ENCODE measurements at regions not wholly inside any gene's neighbourhood (a gene's known extent, or its start where the extent isn't known, plus 50 kb on each side); places are given as distances from the start of the nearest gene placed in this dataset.

DNA sequence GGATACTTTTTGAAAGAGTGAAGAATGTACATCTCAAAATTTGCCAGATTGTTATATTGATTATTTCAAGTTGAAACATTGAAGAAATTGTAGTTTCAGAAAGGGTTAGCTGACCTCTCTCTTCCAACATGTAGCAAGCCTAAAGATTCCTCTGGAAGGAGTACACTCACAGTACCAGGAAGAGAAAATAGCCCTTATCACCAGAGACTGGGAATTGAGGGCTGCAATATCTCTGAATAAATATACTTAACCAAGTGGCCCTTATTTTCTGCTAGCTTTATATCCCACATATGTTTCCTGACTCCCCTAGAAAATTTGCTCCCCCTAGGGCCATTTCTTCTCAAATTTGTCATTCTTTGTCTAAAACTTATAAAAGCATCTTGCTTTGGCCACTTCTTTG lies 332.2 kb downstream of the GASK1B start:
- no peaks in the 10 kb centered on the region for H3K4me1 Mint-ChIP-seq

DNA sequence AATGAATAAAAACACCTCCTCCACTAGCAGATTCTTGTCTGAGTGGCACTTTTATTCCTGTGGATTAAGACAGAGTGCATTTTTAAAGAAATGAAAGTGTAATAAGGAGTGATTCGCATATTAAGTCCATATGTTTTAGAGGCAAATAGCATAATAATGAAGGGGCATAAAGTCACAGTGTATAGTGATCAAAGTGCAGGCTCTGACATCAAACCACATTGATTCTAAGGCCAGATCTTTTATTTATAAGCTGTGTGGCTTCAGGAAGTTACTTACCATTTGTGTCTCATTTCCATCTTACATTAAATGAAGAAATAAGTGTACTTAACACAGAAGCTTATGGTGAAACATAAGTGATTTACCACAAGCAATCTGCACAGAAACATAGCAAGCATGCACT lies 332.8 kb downstream of the GASK1B start:
- H3K27ac ChIP-seq (ENCODE audit: low read length): no peak overlapping the region
- no peaks in the 10 kb centered on the region for H3K4me1 ChIP-seq (ENCODE audit: control insufficient read depth, insufficient read depth, low read length)
- WGBS (ENCODE audit: insufficient coverage): 82% methylated on average over 1 of the region's 1 CpG
- intact Hi-C loops (cut with micrococcal nuclease): no loop called here
- H3K4me3 Mint-ChIP-seq: no peak overlapping the region
- H3K4me3 ChIP-seq (ENCODE audit: low read length): no peak overlapping the region
- TF ChIP-seq, protein P1, sequence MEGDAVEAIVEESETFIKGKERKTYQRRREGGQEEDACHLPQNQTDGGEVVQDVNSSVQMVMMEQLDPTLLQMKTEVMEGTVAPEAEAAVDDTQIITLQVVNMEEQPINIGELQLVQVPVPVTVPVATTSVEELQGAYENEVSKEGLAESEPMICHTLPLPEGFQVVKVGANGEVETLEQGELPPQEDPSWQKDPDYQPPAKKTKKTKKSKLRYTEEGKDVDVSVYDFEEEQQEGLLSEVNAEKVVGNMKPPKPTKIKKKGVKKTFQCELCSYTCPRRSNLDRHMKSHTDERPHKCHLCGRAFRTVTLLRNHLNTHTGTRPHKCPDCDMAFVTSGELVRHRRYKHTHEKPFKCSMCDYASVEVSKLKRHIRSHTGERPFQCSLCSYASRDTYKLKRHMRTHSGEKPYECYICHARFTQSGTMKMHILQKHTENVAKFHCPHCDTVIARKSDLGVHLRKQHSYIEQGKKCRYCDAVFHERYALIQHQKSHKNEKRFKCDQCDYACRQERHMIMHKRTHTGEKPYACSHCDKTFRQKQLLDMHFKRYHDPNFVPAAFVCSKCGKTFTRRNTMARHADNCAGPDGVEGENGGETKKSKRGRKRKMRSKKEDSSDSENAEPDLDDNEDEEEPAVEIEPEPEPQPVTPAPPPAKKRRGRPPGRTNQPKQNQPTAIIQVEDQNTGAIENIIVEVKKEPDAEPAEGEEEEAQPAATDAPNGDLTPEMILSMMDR (IDR thresholded peaks at IDR 0.05): no peak
- H3K27me3 ChIP-seq (ENCODE audit: control insufficient read depth, insufficient read depth, low read length): no peaks in the 10 kb centered on the region
- DNase-seq: no peak
- H3K27me3 Mint-ChIP-seq (ENCODE audit: low read depth in 2 of 2): no peaks in the 10 kb centered on the region
- no peaks in the 10 kb centered on the region for H3K9me3 ChIP-seq (ENCODE audit: control insufficient read depth, insufficient read depth, low read length)
- H3K9me3 Mint-ChIP-seq: peaks cover 10 to 13% of the 10 kb centered on the region in 2 donors
- no peak overlapping the region for H3K27ac Mint-ChIP-seq
- no peaks in the 10 kb centered on the region for H3K36me3 Mint-ChIP-seq
- no peaks in the 10 kb centered on the region for H3K4me1 Mint-ChIP-seq
- ATAC-seq: no peak
- no peaks in the 10 kb centered on the region for H3K36me3 ChIP-seq (ENCODE audit: control insufficient read depth, insufficient read depth, low read length)

More for the DNA sequence above, 332.2 kb downstream of the GASK1B start:
- DNase-seq: no peak
- TF ChIP-seq, protein P1 (IDR thresholded peaks at IDR 0.05): no peak
- intact Hi-C loops (cut with micrococcal nuclease): no loop called here
- no peak overlapping the region for H3K4me3 ChIP-seq (ENCODE audit: low read length)
- Mint-ChIP-seq H3K27me3 (ENCODE audit: low read depth in 2 of 2) (no peaks in the 10 kb centered on the region), H3K27ac (no peak overlapping the region), H3K36me3 (no peaks in the 10 kb centered on the region), H3K9me3 (peaks cover 14 to 18% of the 10 kb centered on the region in 2 donors), H3K4me3 (no peak overlapping the region)
- H3K36me3 ChIP-seq (ENCODE audit: control insufficient read depth, insufficient read depth, low read length): no peaks in the 10 kb centered on the region
- no peaks in the 10 kb centered on the region for H3K4me1 ChIP-seq (ENCODE audit: control insufficient read depth, insufficient read depth, low read length)
- no peak for ATAC-seq
- no peaks in the 10 kb centered on the region for H3K27me3 ChIP-seq (ENCODE audit: control insufficient read depth, insufficient read depth, low read length)
- H3K27ac ChIP-seq (ENCODE audit: low read length): no peak overlapping the region
- H3K9me3 ChIP-seq (ENCODE audit: control insufficient read depth, insufficient read depth, low read length): no peaks in the 10 kb centered on the region

DNA sequence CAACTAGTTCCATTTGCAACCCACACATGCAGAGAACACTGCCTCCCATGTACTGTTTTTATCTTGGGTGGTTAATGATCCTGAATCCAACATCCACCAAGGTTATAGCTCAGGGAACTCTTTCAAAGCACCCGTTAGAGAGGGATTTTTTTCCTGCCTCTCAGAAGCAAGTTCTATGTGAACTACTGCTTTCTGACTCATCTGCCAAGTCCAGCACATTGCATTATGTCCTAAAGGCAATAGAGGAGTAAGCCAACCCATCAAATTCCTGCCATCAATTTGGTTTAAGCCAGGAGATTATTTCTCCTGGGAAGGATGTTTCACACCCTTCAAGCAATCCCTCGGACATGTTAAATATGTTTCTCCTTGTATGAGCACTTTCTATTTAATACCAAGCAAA lies 334.5 kb downstream of the GASK1B start:
- Mint-ChIP-seq H3K9me3 (peaks cover 12 to 16% of the 10 kb centered on the region in 2 donors), H3K27ac (no peak overlapping the region), H3K4me3 (no peak overlapping the region), H3K4me1 (no peaks in the 10 kb centered on the region), H3K27me3 (ENCODE audit: low read depth in 2 of 2) (no peaks in the 10 kb centered on the region), H3K36me3 (no peaks in the 10 kb centered on the region)
- Histone ChIP-seq H3K27ac (ENCODE audit: low read length) (no peak overlapping the region), H3K36me3 (ENCODE audit: control insufficient read depth, insufficient read depth, low read length) (no peaks in the 10 kb centered on the region), H3K4me3 (ENCODE audit: low read length) (no peak overlapping the region), H3K9me3 (ENCODE audit: control insufficient read depth, insufficient read depth, low read length) (no peaks in the 10 kb centered on the region), H3K4me1 (ENCODE audit: control insufficient read depth, insufficient read depth, low read length) (no peaks in the 10 kb centered on the region), H3K27me3 (ENCODE audit: control insufficient read depth, insufficient read depth, low read length) (no peaks in the 10 kb centered on the region)
- no peak for DNase-seq
- no peak for ATAC-seq
- TF ChIP-seq, protein P1 (IDR thresholded peaks at IDR 0.05): no peak
- intact Hi-C loops (cut with micrococcal nuclease): no loop called here
- 44% methylated on average over 2 of the region's 2 CpGs for WGBS (ENCODE audit: insufficient coverage)

DNA sequence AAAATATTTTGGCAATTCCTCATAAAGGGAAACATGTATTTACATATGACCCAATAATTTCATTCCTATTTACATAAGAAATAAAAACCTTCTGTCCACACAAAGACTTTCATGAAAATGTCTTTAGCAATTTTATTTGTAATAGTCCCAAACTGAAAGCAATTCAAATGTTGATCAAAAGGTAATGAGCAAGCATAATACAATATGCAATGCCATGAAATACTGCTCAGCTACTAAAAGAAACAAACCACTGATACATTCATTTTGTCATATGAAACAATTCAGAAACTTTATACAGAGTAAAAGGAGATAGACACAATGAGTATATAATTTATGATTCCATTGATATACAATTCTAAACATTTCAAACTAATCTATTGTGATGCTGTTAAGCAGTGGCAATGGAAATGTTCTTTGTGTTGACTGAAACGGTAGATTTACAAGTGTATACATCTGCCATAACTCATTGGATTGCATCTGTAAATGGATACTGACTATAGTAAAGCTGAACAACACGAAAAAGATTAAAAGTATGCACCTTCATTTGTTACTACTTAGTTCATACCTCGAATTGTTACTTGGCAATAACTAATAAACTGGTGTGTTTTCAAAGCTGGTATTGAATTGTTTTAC lies 335.6 kb downstream of the GASK1B start:
- no peak overlapping the region for H3K27ac ChIP-seq (ENCODE audit: low read length)
- Mint-ChIP-seq H3K4me3 (no peak overlapping the region), H3K36me3 (no peaks in the 10 kb centered on the region), H3K27ac (no peak overlapping the region), H3K9me3 (peaks cover 9 to 15% of the 10 kb centered on the region in 2 donors), H3K27me3 (ENCODE audit: low read depth in 2 of 2) (no peaks in the 10 kb centered on the region), H3K4me1 (no peaks in the 10 kb centered on the region)
- TF ChIP-seq, protein P1 (IDR thresholded peaks at IDR 0.05): no peak
- 68% methylated on average over 3 of the region's 3 CpGs for WGBS (ENCODE audit: insufficient coverage)
- no peaks in the 10 kb centered on the region for H3K4me1 ChIP-seq (ENCODE audit: control insufficient read depth, insufficient read depth, low read length)
- ATAC-seq (no peak), DNase-seq (no peak)
- H3K27me3 ChIP-seq (ENCODE audit: control insufficient read depth, insufficient read depth, low read length): no peaks in the 10 kb centered on the region
- intact Hi-C loops (cut with micrococcal nuclease): no loop called here
- H3K4me3 ChIP-seq (ENCODE audit: low read length): no peak overlapping the region
- no peaks in the 10 kb centered on the region for H3K36me3 ChIP-seq (ENCODE audit: control insufficient read depth, insufficient read depth, low read length)
- H3K9me3 ChIP-seq (ENCODE audit: control insufficient read depth, insufficient read depth, low read length): no peaks in the 10 kb centered on the region
